ENCODE measurements at regions not wholly inside any gene's neighbourhood (a gene's known extent, or its start where the extent isn't known, plus 50 kb on each side); places are given as distances from the start of the nearest gene placed in this dataset.

- TF ChIP-seq POLR2A (IDR thresholded peaks at IDR 0.05) (no peak), CTCF (IDR thresholded peaks at IDR 0.05) (no peak)
- Histone ChIP-seq H3K36me3 (no peaks in the 10 kb centered on the region), H3K4me3 (replicated peaks in 1 of 3) (no peak overlapping the region), H3K9me3 (no peaks in the 10 kb centered on the region), H3K4me1 (no peaks in the 10 kb centered on the region), H3K27me3 (no peaks in the 10 kb centered on the region), H3K27ac (no peak overlapping the region)
- intact Hi-C loops (cut with DNase I): no loop called here
- no peak for DNase-seq
- 51% methylated on average over 5 of the region's 5 CpGs for WGBS, 2 donors
These were observed 56.7 kb upstream of the MAMDC2 start for GRCh38 chr9:69986970-69987369.

GRCh38 chr9:69987457-69987856, 56.2 kb upstream of the MAMDC2 start:
- DNase-seq: no peak
- Histone ChIP-seq H3K4me1 (no peaks in the 10 kb centered on the region), H3K36me3 (no peaks in the 10 kb centered on the region), H3K27ac (no peak overlapping the region), H3K4me3 (replicated peaks in 1 of 3) (no peak overlapping the region), H3K27me3 (no peaks in the 10 kb centered on the region), H3K9me3 (no peaks in the 10 kb centered on the region)
- intact Hi-C loops (cut with DNase I): no loop called here
- TF ChIP-seq POLR2A (IDR thresholded peaks at IDR 0.05) (no peak), CTCF (IDR thresholded peaks at IDR 0.05) (no peak)

- intact Hi-C loops (cut with DNase I): no loop called here
- WGBS, 2 donors: 40 to 79% methylated on average over 2 of the region's 2 CpGs
- Histone ChIP-seq H3K36me3 (no peaks in the 10 kb centered on the region), H3K9me3 (no peaks in the 10 kb centered on the region), H3K27me3 (no peaks in the 10 kb centered on the region), H3K27ac (peak overlapping the region in 1 of 3 donors; percentile 32), H3K4me1 (peaks cover 17 to 24% of the 10 kb centered on the region in 2 donors), H3K4me3 (replicated peaks in 1 of 3) (no peak overlapping the region)
- TF ChIP-seq CTCF (IDR thresholded peaks at IDR 0.05): no peak
- TF ChIP-seq POLR2A (IDR thresholded peaks at IDR 0.05): no peak
- DNase-seq: no peak
These were observed 50.5 kb upstream of the MAMDC2 start for GRCh38 chr9:69993110-69993509.

Data from thyroid gland (tissue), 4 donors.